ENCODE measurements at regions not wholly inside any gene's neighbourhood (a gene's known extent, or its start where the extent isn't known, plus 50 kb on each side); places are given as distances from the start of the nearest gene placed in this dataset.

DNA sequence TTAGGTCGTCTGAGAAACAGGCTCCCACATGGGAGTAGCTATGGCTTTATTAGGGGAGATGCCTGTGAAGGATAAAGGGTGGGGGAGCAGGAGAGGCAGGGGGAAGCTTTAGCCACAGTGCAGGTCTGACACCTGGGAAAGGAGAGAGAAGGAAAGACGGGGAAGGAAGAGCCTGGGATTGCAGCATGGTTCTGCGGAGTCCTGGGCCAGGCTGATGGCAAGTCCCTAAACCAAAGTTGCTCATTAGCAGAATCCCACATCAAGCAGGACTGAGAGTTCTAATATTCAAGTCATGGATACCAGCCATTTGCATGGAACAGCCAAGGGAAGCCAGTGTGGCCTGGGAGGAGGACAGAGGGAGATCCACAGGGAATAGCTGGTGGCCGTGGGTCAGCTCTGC is 414.8 kb downstream of the RPS24 start:
- no peak for DNase-seq
- Histone ChIP-seq H3K4me3 (no peak overlapping the region), H3K36me3 (no peaks in the 10 kb centered on the region), H3K4me1 (no peaks in the 10 kb centered on the region), H3K27me3 (no peaks in the 10 kb centered on the region), H3K27ac (no peak overlapping the region), H3K9me3 (no peaks in the 10 kb centered on the region)
- TF ChIP-seq, protein P1, sequence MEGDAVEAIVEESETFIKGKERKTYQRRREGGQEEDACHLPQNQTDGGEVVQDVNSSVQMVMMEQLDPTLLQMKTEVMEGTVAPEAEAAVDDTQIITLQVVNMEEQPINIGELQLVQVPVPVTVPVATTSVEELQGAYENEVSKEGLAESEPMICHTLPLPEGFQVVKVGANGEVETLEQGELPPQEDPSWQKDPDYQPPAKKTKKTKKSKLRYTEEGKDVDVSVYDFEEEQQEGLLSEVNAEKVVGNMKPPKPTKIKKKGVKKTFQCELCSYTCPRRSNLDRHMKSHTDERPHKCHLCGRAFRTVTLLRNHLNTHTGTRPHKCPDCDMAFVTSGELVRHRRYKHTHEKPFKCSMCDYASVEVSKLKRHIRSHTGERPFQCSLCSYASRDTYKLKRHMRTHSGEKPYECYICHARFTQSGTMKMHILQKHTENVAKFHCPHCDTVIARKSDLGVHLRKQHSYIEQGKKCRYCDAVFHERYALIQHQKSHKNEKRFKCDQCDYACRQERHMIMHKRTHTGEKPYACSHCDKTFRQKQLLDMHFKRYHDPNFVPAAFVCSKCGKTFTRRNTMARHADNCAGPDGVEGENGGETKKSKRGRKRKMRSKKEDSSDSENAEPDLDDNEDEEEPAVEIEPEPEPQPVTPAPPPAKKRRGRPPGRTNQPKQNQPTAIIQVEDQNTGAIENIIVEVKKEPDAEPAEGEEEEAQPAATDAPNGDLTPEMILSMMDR (IDR thresholded peaks at IDR 0.05): no peak
- no peak for TF ChIP-seq POLR2A (IDR thresholded peaks at IDR 0.05)
- ATAC-seq: no peak
- intact Hi-C loops (cut with DNase I): no loop called here
- WGBS (ENCODE audit: insufficient coverage, low coverage, low lambda C conversion rate, missing lambda C conversion rate): 81% methylated on average over 4 of the region's 4 CpGs

DNA sequence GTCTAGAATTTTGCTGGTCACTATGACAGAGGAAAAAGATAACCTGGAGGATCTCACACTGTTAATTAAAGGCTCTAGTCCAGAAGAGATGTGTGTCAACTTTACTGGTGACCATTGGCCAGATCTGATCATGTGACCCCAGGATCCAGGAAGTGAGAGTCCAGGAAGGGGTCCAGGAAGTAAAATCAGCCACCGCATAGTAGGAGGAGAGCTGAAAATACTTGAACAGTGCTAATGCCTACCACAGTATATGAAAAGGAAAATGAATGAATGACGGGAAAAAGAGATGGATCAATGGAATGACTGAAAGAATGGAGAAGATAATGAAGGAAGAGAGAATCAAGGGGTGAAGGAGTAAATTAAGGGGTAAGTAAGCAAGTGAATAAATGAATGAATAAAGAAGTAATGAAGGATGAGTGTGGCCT is 415.3 kb downstream of the RPS24 start:
- no peak for TF ChIP-seq POLR2A (IDR thresholded peaks at IDR 0.05)
- TF ChIP-seq, protein P1 (IDR thresholded peaks at IDR 0.05): no peak
- WGBS (ENCODE audit: insufficient coverage, low coverage, low lambda C conversion rate, missing lambda C conversion rate): 57% methylated on average over 1 of the region's 2 CpGs
- H3K27ac ChIP-seq: no peak overlapping the region
- no peak overlapping the region for H3K4me3 ChIP-seq
- no peak for ATAC-seq
- H3K36me3 ChIP-seq: no peaks in the 10 kb centered on the region
- intact Hi-C loops (cut with DNase I): no loop called here
- DNase-seq: no peak
- no peaks in the 10 kb centered on the region for H3K27me3 ChIP-seq
- no peaks in the 10 kb centered on the region for H3K4me1 ChIP-seq
- no peaks in the 10 kb centered on the region for H3K9me3 ChIP-seq

DNA sequence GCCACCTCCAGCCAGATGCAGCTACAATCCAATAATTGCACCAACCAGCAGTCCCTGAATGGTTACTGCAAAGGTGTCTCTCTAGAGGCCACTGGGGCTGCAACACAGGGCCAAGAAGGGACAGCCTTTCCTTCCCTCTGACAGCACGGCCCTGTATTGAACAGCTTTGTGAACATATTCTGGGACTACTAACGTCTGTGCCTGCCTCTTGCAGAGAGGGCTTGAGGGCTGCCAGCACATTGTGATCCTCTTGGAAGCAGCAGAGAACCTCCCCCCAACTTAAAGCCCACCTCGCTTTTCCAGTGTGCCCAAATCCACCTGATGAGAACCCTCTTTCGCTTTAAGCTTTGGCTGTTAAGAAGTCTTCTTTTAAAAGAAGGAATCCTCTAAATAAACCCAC is 415.9 kb downstream of the RPS24 start:
- Histone ChIP-seq H3K4me1 (no peaks in the 10 kb centered on the region), H3K27me3 (no peaks in the 10 kb centered on the region), H3K36me3 (no peaks in the 10 kb centered on the region), H3K4me3 (no peak overlapping the region), H3K9me3 (no peaks in the 10 kb centered on the region), H3K27ac (no peak overlapping the region)
- 85% methylated on average over 3 of the region's 4 CpGs for WGBS (ENCODE audit: insufficient coverage, low coverage, low lambda C conversion rate, missing lambda C conversion rate)
- DNase-seq (no peak), ATAC-seq (no peak)
- intact Hi-C loops (cut with DNase I): no loop called here
- TF ChIP-seq POLR2A (IDR thresholded peaks at IDR 0.05): no peak
- TF ChIP-seq, protein P1 (IDR thresholded peaks at IDR 0.05): no peak

DNA sequence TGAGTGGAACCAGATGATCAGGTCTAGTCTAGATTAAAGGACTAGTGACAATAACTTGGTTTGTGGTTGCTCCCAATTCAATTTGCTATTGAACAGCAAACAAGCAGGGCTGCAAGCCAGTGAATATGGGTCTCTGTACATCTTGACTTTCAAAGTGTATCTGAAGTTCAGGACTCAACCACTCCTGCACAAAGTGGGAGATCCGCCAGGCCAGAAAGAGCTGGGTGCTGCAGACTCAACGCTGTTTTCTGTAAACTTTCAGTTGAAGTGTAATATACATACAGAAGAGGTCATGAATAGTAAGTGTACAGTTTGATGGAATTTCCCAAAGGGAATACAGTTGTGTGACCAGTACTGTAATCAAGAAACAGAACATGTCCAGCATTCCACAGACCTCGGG is 416.6 kb downstream of the RPS24 start:
- Histone ChIP-seq H3K36me3 (no peaks in the 10 kb centered on the region), H3K27me3 (no peaks in the 10 kb centered on the region), H3K9me3 (no peaks in the 10 kb centered on the region), H3K27ac (no peak overlapping the region), H3K4me1 (no peaks in the 10 kb centered on the region), H3K4me3 (no peak overlapping the region)
- TF ChIP-seq, protein P1 (IDR thresholded peaks at IDR 0.05): no peak
- no peak for TF ChIP-seq POLR2A (IDR thresholded peaks at IDR 0.05)
- ATAC-seq: no peak
- no peak for DNase-seq
- intact Hi-C loops (cut with DNase I): no loop called here
- 90% methylated on average over 3 of the region's 3 CpGs for WGBS (ENCODE audit: insufficient coverage, low coverage, low lambda C conversion rate, missing lambda C conversion rate)

Data from right lobe of liver (tissue), 6 donors.